ENCODE measurements at regions not wholly inside any gene's neighbourhood (a gene's known extent, or its start where the extent isn't known, plus 50 kb on each side); places are given as distances from the start of the nearest gene placed in this dataset.

GRCh38 chr13:78875792-78876580 is 217.0 kb upstream of the OBI1 start:
- 87% methylated on average over 12 of the region's 12 CpGs for WGBS (ENCODE audit: insufficient coverage)
- no peak overlapping the region for H3K27ac Mint-ChIP-seq
- Histone ChIP-seq H3K27me3 (ENCODE audit: control insufficient read depth in 2 of 2, insufficient read depth in 2 of 2, low read length in 2 of 2) (no peaks in the 10 kb centered on the region), H3K9me3 (replicated peaks in 1 of 2; ENCODE audit: control insufficient read depth in 1 of 2, insufficient read depth in 1 of 2, low read length in 2 of 2) (peaks cover 3 to 12% of the 10 kb centered on the region in 2 donors), H3K9ac (ENCODE audit: insufficient read depth, low read length, poor library complexity, severe bottlenecking) (no peak overlapping the region), H3K27ac (ENCODE audit: low read depth in 1 of 2, low read length in 2 of 2) (no peak overlapping the region), H3K4me2 (replicated peaks; ENCODE audit: extremely low read depth, low read length, poor library complexity, severe bottlenecking) (no peak overlapping the region), H3K4me1 (ENCODE audit: control insufficient read depth in 1 of 2, insufficient read depth in 2 of 2, low read length in 2 of 2) (no peaks in the 10 kb centered on the region), H3K4me3 (replicated peaks in 1 of 3; ENCODE audit: low read depth in 2 of 3, low read length in 3 of 3) (no peak overlapping the region), H3K36me3 (replicated peaks in 1 of 2; ENCODE audit: control insufficient read depth in 1 of 2, insufficient read depth in 2 of 2, low read length in 2 of 2) (no peaks in the 10 kb centered on the region), H2AFZ (ENCODE audit: insufficient read depth, low read depth, low read length, poor library complexity, severe bottlenecking) (no peak overlapping the region), H3K79me2 (ENCODE audit: insufficient read depth, low read length) (no peaks in the 10 kb centered on the region), H4K20me1 (ENCODE audit: insufficient read depth, low read length) (no peaks in the 10 kb centered on the region)
- no peak overlapping the region for H3K4me3 Mint-ChIP-seq
- intact Hi-C loops (cut with micrococcal nuclease), result no loop called here
- H3K9me3 Mint-ChIP-seq, result peaks cover 0 to 7% (median 5%) of the 10 kb centered on the region in 7 donors
- peaks cover 0 to 2% (median 0%) of the 10 kb centered on the region in 3 donors for H3K27me3 Mint-ChIP-seq (ENCODE audit: low read depth in 3 of 3)
- DNase-seq, result no peak
- H3K36me3 Mint-ChIP-seq, result no peaks in the 10 kb centered on the region
- H3K4me1 Mint-ChIP-seq, result no peaks in the 10 kb centered on the region
- TF ChIP-seq CTCF (IDR thresholded peaks at IDR 0.05), result no peak

GRCh38 chr13:78868991-78869390 is 210.0 kb upstream of the OBI1 start:
- no peak overlapping the region for H2AFZ ChIP-seq (ENCODE audit: insufficient read depth, low read depth, low read length, poor library complexity, severe bottlenecking)
- Mint-ChIP-seq H3K27ac (no peak overlapping the region), H3K4me3 (no peak overlapping the region), H3K27me3 (ENCODE audit: low read depth in 3 of 3) (no peaks in the 10 kb centered on the region), H3K36me3 (no peaks in the 10 kb centered on the region), H3K4me1 (no peaks in the 10 kb centered on the region), H3K9me3 (peaks cover 2 to 8% (median 3%) of the 10 kb centered on the region in 7 donors)
- no peaks in the 10 kb centered on the region for H3K27me3 ChIP-seq (ENCODE audit: control insufficient read depth in 2 of 2, insufficient read depth in 2 of 2, low read length in 2 of 2)
- no peaks in the 10 kb centered on the region for H4K20me1 ChIP-seq (ENCODE audit: insufficient read depth, low read length)
- no peak overlapping the region for H3K4me3 ChIP-seq (replicated peaks in 1 of 3; ENCODE audit: low read depth in 2 of 3, low read length in 3 of 3)
- DNase-seq, result no peak
- intact Hi-C loops (cut with micrococcal nuclease), result no loop called here
- H3K27ac ChIP-seq (ENCODE audit: low read depth in 1 of 2, low read length in 2 of 2), result no peak overlapping the region
- H3K9me3 ChIP-seq (replicated peaks in 1 of 2; ENCODE audit: control insufficient read depth in 1 of 2, insufficient read depth in 1 of 2, low read length in 2 of 2), result no peaks in the 10 kb centered on the region
- no peak overlapping the region for H3K4me2 ChIP-seq (replicated peaks; ENCODE audit: extremely low read depth, low read length, poor library complexity, severe bottlenecking)
- no peaks in the 10 kb centered on the region for H3K79me2 ChIP-seq (ENCODE audit: insufficient read depth, low read length)
- H3K4me1 ChIP-seq (ENCODE audit: control insufficient read depth in 1 of 2, insufficient read depth in 2 of 2, low read length in 2 of 2), result no peaks in the 10 kb centered on the region
- H3K36me3 ChIP-seq (replicated peaks in 1 of 2; ENCODE audit: control insufficient read depth in 1 of 2, insufficient read depth in 2 of 2, low read length in 2 of 2), result no peaks in the 10 kb centered on the region
- no peak overlapping the region for H3K9ac ChIP-seq (ENCODE audit: insufficient read depth, low read length, poor library complexity, severe bottlenecking)
- TF ChIP-seq CTCF (IDR thresholded peaks at IDR 0.05), result no peak
- WGBS (ENCODE audit: insufficient coverage), result no CpG with 5 or more reads among the region's 1 CpG

Measured in CD14-positive monocyte (primary cell).